Colonic mucosa (tissue), 4 donors: ENCODE measurements at regions not wholly inside any gene's neighbourhood (a gene's known extent, or its start where the extent isn't known, plus 50 kb on each side); places are given as distances from the start of the nearest gene placed in this dataset.

Source experiments
- DNase-seq: peaks from one replicate; pipeline ENCODE4 v3.0.0-alpha.2; 2020
- H3K27ac ChIP-seq: fragments of 200-600 bp; one replicate; pipeline ENCODE4 v1.8.0; 2021
- H3K27me3 ChIP-seq: fragments of 200-600 bp; one replicate; pipeline ENCODE4 v1.8.0; 2021
- H3K36me3 ChIP-seq: fragments of 200-600 bp; one replicate; pipeline ENCODE4 v1.8.0; 2021
- H3K4me1 ChIP-seq: fragments of 200-600 bp; one replicate; pipeline ENCODE4 v1.8.0; 2021; ENCODE audit warnings: mild to moderate bottlenecking
- H3K4me3 ChIP-seq: fragments of 200-600 bp; one replicate; pipeline ENCODE4 v1.8.0; 2021
- H3K9ac ChIP-seq, 2 donors: one replicate each; pipeline ENCODE4 v1.7.0; 2013; ENCODE audit warnings: control low read depth in 2 of 2, low read depth in 2 of 2, low read length in 2 of 2
- H3K9me3 ChIP-seq: fragments of 200-600 bp; one replicate; pipeline ENCODE4 v1.8.0; 2021
- intact Hi-C: fragments of 100-400 bp; cut with DNase I; formaldehyde crosslinking; loops from one replicate; pipeline ENCODE4 v1.14.1; 2022
- TF ChIP-seq, protein P1 (sequence below): fragments of 200-600 bp; IDR thresholded peaks from one replicate; pipeline ENCODE4 v1.8.0; 2022; ENCODE audit warnings: antibody characterized with exemption, mild to moderate bottlenecking
- donor health status: healthy.
- donor health status: DM: no; HTN: no; CAD: no.
- donor health status: DM: no; HTN: no; CAD: no.

- Histone ChIP-seq H3K9me3 (no peaks in the 10 kb centered on the region), H3K4me3 (no peak overlapping the region), H3K27ac (no peak overlapping the region), H3K27me3 (no peaks in the 10 kb centered on the region), H3K4me1 (no peaks in the 10 kb centered on the region), H3K9ac (no peak overlapping the region), H3K36me3 (no peaks in the 10 kb centered on the region)
- no peak for DNase-seq
- TF ChIP-seq, protein P1, sequence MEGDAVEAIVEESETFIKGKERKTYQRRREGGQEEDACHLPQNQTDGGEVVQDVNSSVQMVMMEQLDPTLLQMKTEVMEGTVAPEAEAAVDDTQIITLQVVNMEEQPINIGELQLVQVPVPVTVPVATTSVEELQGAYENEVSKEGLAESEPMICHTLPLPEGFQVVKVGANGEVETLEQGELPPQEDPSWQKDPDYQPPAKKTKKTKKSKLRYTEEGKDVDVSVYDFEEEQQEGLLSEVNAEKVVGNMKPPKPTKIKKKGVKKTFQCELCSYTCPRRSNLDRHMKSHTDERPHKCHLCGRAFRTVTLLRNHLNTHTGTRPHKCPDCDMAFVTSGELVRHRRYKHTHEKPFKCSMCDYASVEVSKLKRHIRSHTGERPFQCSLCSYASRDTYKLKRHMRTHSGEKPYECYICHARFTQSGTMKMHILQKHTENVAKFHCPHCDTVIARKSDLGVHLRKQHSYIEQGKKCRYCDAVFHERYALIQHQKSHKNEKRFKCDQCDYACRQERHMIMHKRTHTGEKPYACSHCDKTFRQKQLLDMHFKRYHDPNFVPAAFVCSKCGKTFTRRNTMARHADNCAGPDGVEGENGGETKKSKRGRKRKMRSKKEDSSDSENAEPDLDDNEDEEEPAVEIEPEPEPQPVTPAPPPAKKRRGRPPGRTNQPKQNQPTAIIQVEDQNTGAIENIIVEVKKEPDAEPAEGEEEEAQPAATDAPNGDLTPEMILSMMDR = no peak
- intact Hi-C loops = no loop called here
These were observed 305.2 kb upstream of the GHITM start for GRCh38 chr10:83834096-83834495.

GRCh38 chr10:83835945-83836745 is 303.2 kb upstream of the GHITM start:
- Histone ChIP-seq H3K27me3 (no peaks in the 10 kb centered on the region), H3K9me3 (no peaks in the 10 kb centered on the region), H3K4me3 (no peak overlapping the region), H3K9ac (no peak overlapping the region), H3K36me3 (no peaks in the 10 kb centered on the region), H3K4me1 (no peaks in the 10 kb centered on the region), H3K27ac (no peak overlapping the region)
- intact Hi-C loops = no loop called here
- TF ChIP-seq, protein P1 = no peak
- no peak for DNase-seq

- H3K27ac ChIP-seq = no peak overlapping the region
- H3K4me1 ChIP-seq = no peaks in the 10 kb centered on the region
- no peak overlapping the region for H3K4me3 ChIP-seq
- TF ChIP-seq, protein P1 = no peak
- no peaks in the 10 kb centered on the region for H3K9me3 ChIP-seq
- H3K36me3 ChIP-seq = no peaks in the 10 kb centered on the region
- intact Hi-C loops = no loop called here
- H3K9ac ChIP-seq = no peak overlapping the region
- H3K27me3 ChIP-seq = no peaks in the 10 kb centered on the region
- DNase-seq = no peak
These were observed 290.6 kb upstream of the GHITM start for GRCh38 chr10:83848677-83849076.

GRCh38 chr10:83849150-83849549 is 290.2 kb upstream of the GHITM start:
- no peak for DNase-seq

DNA sequence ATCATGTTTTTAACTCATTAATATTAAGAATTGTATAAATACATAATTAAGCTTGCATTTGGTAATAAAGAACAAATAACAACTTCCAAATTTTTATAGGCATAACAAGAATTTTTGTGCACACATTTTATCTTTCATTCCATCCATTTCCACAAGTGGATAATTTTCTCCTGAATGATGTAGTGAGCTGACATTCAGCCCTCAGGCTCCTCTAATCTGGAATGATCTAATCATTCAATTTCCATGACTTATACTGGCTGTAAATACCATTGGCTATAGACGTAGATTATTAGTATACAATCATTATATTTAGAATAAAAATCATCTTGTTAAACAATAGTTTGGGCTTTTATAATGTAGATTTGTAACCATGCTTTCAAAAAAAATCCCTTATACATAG is 287.2 kb upstream of the GHITM start:
- Histone ChIP-seq H3K4me3 (no peak overlapping the region), H3K27ac (no peak overlapping the region), H3K9ac (no peak overlapping the region), H3K27me3 (no peaks in the 10 kb centered on the region), H3K4me1 (no peaks in the 10 kb centered on the region), H3K36me3 (no peaks in the 10 kb centered on the region), H3K9me3 (no peaks in the 10 kb centered on the region)
- TF ChIP-seq, protein P1 = no peak
- no peak for DNase-seq
- intact Hi-C loops = no loop called here

More at GRCh38 chr10:83849150-83849549, 290.2 kb upstream of the GHITM start:
- Histone ChIP-seq H3K4me3 (no peak overlapping the region), H3K27me3 (no peaks in the 10 kb centered on the region), H3K9me3 (no peaks in the 10 kb centered on the region), H3K9ac (no peak overlapping the region), H3K36me3 (no peaks in the 10 kb centered on the region), H3K27ac (no peak overlapping the region), H3K4me1 (no peaks in the 10 kb centered on the region)
- intact Hi-C loops = no loop called here
- TF ChIP-seq, protein P1 = no peak
